OCI-LY3 (cell line): ENCODE measurements at regions not wholly inside any gene's neighbourhood (a gene's known extent, or its start where the extent isn't known, plus 50 kb on each side); places are given as distances from the start of the nearest gene placed in this dataset.

Experiments used
- H2AFZ ChIP-seq: fragments of 200-600, 300-600 bp; shearing (Covaris generic); 2 replicates; pipeline ENCODE4 v1.6.0; 2014; ENCODE audit warnings: antibody characterized with exemption, low read depth, low read length
- H3K27ac ChIP-seq: fragments of 200-600, 300-600 bp; sonication (generic); 2 replicates; pipeline ENCODE4 v1.5.1; 2014; ENCODE audit warnings: mild to moderate bottlenecking, low read length, moderate library complexity, mixed read lengths
- H3K27me3 ChIP-seq: fragments of 200-600, 300-600 bp; sonication (generic); 2 replicates; pipeline ENCODE4 v1.6.1; 2014; ENCODE audit warnings: low read depth, low read length, mixed read lengths
- H3K36me3 ChIP-seq: fragments of 200-600, 300-600 bp; sonication (generic); replicated peaks from 2 replicates; pipeline ENCODE3; 2014; ENCODE audit warnings: low read depth, low read length, mixed read lengths
- H3K4me1 ChIP-seq: fragments of 300-600, 200-600 bp; sonication (generic); 2 replicates; pipeline ENCODE4 v1.6.1; 2014; ENCODE audit warnings: low read length, mixed read lengths
- H3K4me2 ChIP-seq: fragments of 200-600, 300-600 bp; sonication (generic); 2 replicates; pipeline ENCODE4 v1.6.1; 2014; ENCODE audit warnings: low read length, mixed read lengths
- H3K4me3 ChIP-seq: fragments of 300-600, 200-600 bp; sonication (generic); 2 replicates; pipeline ENCODE4 v1.5.1; 2014; ENCODE audit warnings: antibody characterized with exemption, mild to moderate bottlenecking, low read length, moderate library complexity
- H3K79me2 ChIP-seq: fragments of 300-600, 200-600 bp; shearing (Covaris generic); 2 replicates; pipeline ENCODE4 v1.6.1; 2014; ENCODE audit warnings: mild to moderate bottlenecking, low read length, mixed read lengths
- H3K9ac ChIP-seq: fragments of 300-600, 200-600 bp; shearing (Covaris generic); 2 replicates; pipeline ENCODE4 v1.6.0; 2014; ENCODE audit warnings: mild to moderate bottlenecking, low read length, moderate library complexity
- H3K9me3 ChIP-seq: fragments of 200-600, 300-600 bp; shearing (Covaris generic); 2 replicates; pipeline ENCODE4 v1.6.1; 2014; ENCODE audit warnings: low read length, mixed read lengths; ENCODE audit not compliant: insufficient read depth
- H4K20me1 ChIP-seq: fragments of 200-600, 300-600 bp; sonication (generic); 2 replicates; pipeline ENCODE4 v1.6.1; 2016; ENCODE audit warnings: low read length, mixed read lengths; ENCODE audit not compliant: insufficient read depth
- EZH2phosphoT487 ChIP-seq: fragments of 200-600 bp; shearing (Covaris generic); IDR thresholded peaks from 2 replicates; pipeline ENCODE4 v1.6.1; 2018; ENCODE audit warnings: antibody characterized with exemption, mixed run types, low read depth
- TF ChIP-seq, protein P1 (sequence below): fragments of 200-600, 300-600 bp; sonication (generic); IDR thresholded peaks from 2 replicates; pipeline ENCODE4 v1.5.1; 2014; ENCODE audit warnings: antibody characterized with exemption, low read length, low read depth

DNA sequence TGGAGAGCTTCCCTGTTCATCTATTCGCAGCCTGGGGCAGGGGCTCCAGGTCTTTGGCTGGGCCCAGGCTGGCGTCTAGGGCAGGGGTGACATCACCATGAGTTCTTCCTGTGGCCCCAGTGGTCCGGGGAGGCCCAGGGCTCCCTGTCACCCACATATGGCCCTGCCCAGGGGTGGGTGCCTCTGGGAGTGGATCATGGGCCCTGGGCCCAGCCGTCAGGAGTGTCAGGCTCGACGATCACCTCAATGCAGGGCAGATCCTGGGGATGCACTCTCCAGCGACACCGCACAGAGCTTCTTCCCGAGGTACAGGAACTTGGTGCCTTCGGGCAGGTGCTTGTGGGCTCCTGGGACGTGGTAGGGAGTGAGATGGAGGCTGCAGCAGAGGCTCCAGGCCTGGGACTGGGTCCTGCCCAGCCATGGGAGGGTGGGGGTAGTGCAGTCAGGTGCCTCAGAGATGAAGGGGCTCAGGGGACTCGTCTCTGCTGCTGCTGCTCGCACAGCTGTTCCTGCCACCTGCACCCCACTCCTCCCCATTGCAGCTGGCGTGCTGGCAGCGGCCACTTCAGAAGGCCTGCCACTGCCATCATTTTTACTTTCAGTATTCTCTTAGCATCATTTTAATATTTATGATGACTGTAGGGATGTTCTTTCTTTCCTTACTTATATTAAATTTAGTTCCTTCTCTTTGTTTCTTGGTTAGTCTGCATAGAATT is 196.0 kb upstream of the VRK2 start:
- Histone ChIP-seq H3K9me3 (no peaks in the 10 kb centered on the region), H3K27me3 (no peaks in the 10 kb centered on the region), H3K36me3 (no peaks in the 10 kb centered on the region), H3K4me2 (no peak overlapping the region), H3K4me3 (no peak overlapping the region), H4K20me1 (no peaks in the 10 kb centered on the region), H3K79me2 (no peaks in the 10 kb centered on the region), H3K9ac (no peak overlapping the region), H2AFZ (no peak overlapping the region), H3K4me1 (peaks cover 7% of the 10 kb centered on the region), H3K27ac (no peak overlapping the region)
- TF ChIP-seq, protein P1, sequence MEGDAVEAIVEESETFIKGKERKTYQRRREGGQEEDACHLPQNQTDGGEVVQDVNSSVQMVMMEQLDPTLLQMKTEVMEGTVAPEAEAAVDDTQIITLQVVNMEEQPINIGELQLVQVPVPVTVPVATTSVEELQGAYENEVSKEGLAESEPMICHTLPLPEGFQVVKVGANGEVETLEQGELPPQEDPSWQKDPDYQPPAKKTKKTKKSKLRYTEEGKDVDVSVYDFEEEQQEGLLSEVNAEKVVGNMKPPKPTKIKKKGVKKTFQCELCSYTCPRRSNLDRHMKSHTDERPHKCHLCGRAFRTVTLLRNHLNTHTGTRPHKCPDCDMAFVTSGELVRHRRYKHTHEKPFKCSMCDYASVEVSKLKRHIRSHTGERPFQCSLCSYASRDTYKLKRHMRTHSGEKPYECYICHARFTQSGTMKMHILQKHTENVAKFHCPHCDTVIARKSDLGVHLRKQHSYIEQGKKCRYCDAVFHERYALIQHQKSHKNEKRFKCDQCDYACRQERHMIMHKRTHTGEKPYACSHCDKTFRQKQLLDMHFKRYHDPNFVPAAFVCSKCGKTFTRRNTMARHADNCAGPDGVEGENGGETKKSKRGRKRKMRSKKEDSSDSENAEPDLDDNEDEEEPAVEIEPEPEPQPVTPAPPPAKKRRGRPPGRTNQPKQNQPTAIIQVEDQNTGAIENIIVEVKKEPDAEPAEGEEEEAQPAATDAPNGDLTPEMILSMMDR = no peak
- no peak for TF ChIP-seq EZH2phosphoT487

DNA sequence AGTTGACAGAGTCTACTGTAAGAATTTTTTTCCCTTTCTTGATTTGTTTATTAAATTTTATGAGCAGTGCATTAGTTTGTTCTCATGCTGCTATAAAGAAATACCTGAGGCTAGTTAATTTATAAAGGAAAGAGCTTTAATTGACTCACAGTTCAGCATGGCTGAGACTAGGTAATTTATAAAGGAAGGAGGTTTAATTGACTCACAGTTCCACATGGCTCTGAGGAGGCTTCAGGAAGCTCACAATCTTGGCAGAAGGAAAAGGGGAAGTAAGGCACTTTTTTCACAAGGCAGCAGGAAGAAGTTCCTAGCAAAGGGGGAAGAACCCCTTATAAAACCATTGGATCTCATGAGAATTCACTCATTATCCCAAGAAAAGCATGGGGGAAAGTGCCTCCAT is 191.4 kb upstream of the VRK2 start:
- no peak overlapping the region for H3K9ac ChIP-seq
- H4K20me1 ChIP-seq = no peaks in the 10 kb centered on the region

DNA sequence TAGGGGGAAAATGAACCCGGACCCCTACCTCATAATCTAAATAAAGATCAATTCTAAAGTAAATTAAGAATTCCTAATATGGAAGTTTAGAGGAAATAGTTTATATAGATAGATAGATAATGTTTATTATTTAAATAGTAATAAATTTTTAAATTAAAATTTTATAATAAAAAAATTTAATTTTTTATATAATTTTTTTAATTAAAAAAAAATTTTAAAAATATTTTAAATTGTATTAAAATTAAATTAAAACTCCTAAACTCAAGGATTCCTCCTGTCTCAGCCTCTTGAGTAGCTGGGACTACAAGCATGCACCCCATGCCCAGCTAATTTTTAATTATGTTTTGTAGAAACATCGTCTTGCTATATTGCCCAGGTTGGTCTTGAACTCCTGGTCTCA is 186.9 kb upstream of the VRK2 start:
- TF ChIP-seq, protein P1 = no peak
- TF ChIP-seq EZH2phosphoT487 = no peak
- H2AFZ ChIP-seq = no peak overlapping the region
- no peaks in the 10 kb centered on the region for H3K9me3 ChIP-seq
- H3K9ac ChIP-seq = no peak overlapping the region
- H3K36me3 ChIP-seq = no peaks in the 10 kb centered on the region
- no peak overlapping the region for H3K4me2 ChIP-seq
- no peak overlapping the region for H3K4me3 ChIP-seq
- H3K27ac ChIP-seq = no peak overlapping the region
- H3K27me3 ChIP-seq = no peaks in the 10 kb centered on the region
- H3K4me1 ChIP-seq = no peaks in the 10 kb centered on the region
- no peaks in the 10 kb centered on the region for H4K20me1 ChIP-seq
- no peaks in the 10 kb centered on the region for H3K79me2 ChIP-seq

More for the DNA sequence above, 191.4 kb upstream of the VRK2 start:
- H3K27ac ChIP-seq = no peak overlapping the region
- no peaks in the 10 kb centered on the region for H3K79me2 ChIP-seq
- H3K4me3 ChIP-seq = no peak overlapping the region
- no peaks in the 10 kb centered on the region for H3K36me3 ChIP-seq
- no peaks in the 10 kb centered on the region for H3K9me3 ChIP-seq
- H2AFZ ChIP-seq = no peak overlapping the region
- no peak overlapping the region for H3K4me2 ChIP-seq
- TF ChIP-seq EZH2phosphoT487 = no peak
- TF ChIP-seq, protein P1 = no peak
- no peaks in the 10 kb centered on the region for H3K27me3 ChIP-seq
- H3K4me1 ChIP-seq = no peaks in the 10 kb centered on the region

DNA sequence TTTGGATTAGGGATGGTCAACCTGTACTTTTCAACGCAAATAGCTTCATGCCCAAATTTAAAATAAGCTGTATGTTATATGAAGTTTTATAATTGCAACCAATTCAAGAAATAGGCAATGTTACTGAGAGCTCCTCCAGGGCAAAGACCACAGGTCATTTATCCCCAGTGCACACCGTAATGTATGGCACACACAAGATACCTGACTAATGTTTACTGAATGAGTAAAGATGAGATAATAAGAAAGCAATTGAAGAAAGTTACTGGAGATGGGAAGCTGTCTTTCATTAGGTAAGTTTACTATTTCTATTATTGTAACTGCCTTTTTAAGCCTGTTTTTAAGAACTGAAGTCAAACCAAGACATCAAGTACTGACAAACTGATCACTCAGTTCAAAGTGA is 184.5 kb upstream of the VRK2 start:
- Histone ChIP-seq H3K4me2 (no peak overlapping the region), H3K9ac (no peak overlapping the region), H3K9me3 (no peaks in the 10 kb centered on the region), H3K4me3 (no peak overlapping the region), H2AFZ (no peak overlapping the region), H3K27me3 (no peaks in the 10 kb centered on the region), H3K79me2 (no peaks in the 10 kb centered on the region), H3K36me3 (no peaks in the 10 kb centered on the region), H3K27ac (no peak overlapping the region), H4K20me1 (no peaks in the 10 kb centered on the region), H3K4me1 (no peaks in the 10 kb centered on the region)
- no peak for TF ChIP-seq EZH2phosphoT487
